Fibroblast of pulmonary artery (primary cell): ENCODE measurements at regions not wholly inside any gene's neighbourhood (a gene's known extent, or its start where the extent isn't known, plus 50 kb on each side); places are given as distances from the start of the nearest gene placed in this dataset.

ENCODE experiments used
- DNase-seq: peaks from one replicate; pipeline ENCODE4 v3.0.0-alpha.2; 2010; ENCODE audit warnings: low read depth
- H3K4me3 ChIP-seq: replicated peaks from 2 replicates; pipeline ENCODE4 v1.5.1; 2011; ENCODE audit warnings: low read depth, mild to moderate bottlenecking, control low read depth, low read length, moderate library complexity
- TF ChIP-seq, protein P1 (sequence below): IDR thresholded peaks from 2 replicates; pipeline ENCODE4 v1.5.1; 2011; ENCODE audit warnings: mild to moderate bottlenecking, control low read depth, low read length, inconsistent platforms; ENCODE audit errors: missing control alignments

DNA sequence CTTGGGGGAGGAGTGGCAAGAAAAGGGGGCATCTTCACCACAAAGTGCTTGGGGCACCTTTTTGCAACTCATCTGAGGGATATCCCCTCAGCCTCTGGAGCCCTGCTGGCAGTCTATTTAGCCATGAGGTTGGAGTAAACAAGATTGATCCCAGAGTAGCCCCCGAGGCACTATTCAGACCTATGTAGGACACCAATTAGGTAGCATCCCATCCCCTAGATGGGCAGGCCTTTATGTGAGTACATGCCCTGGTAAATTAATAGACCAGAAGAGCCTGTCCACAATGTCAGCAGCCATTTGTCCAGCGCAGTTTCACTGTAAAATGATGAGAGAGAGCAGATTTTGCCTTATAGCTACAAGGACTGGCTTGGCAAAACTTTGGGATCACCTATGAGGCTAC is 221.4 kb downstream of the DRD1 start:
- no peak for DNase-seq
- TF ChIP-seq, protein P1, sequence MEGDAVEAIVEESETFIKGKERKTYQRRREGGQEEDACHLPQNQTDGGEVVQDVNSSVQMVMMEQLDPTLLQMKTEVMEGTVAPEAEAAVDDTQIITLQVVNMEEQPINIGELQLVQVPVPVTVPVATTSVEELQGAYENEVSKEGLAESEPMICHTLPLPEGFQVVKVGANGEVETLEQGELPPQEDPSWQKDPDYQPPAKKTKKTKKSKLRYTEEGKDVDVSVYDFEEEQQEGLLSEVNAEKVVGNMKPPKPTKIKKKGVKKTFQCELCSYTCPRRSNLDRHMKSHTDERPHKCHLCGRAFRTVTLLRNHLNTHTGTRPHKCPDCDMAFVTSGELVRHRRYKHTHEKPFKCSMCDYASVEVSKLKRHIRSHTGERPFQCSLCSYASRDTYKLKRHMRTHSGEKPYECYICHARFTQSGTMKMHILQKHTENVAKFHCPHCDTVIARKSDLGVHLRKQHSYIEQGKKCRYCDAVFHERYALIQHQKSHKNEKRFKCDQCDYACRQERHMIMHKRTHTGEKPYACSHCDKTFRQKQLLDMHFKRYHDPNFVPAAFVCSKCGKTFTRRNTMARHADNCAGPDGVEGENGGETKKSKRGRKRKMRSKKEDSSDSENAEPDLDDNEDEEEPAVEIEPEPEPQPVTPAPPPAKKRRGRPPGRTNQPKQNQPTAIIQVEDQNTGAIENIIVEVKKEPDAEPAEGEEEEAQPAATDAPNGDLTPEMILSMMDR, result no peak
- H3K4me3 ChIP-seq, result no peak overlapping the region

DNA sequence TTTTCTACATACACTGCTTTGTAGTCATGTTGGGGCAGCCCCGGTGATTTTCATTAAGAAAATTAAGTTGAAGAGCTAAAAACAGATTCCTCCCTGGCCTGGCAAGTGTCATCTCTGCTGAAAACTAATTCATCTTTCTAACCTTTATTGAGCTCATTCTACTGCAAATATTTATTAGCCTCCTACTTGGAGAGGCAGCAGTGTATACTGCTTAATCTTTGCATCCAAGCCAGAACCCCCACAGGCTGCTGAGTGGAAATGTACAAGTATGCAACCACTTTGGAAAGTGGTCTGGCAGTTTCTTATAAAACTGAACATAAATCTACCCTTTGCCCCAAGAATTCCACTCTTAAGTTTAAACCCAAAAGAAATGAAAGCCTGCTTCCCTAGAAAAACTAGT is 223.4 kb downstream of the DRD1 start:
- DNase-seq, result no peak
- TF ChIP-seq, protein P1, result no peak
- no peak overlapping the region for H3K4me3 ChIP-seq

DNA sequence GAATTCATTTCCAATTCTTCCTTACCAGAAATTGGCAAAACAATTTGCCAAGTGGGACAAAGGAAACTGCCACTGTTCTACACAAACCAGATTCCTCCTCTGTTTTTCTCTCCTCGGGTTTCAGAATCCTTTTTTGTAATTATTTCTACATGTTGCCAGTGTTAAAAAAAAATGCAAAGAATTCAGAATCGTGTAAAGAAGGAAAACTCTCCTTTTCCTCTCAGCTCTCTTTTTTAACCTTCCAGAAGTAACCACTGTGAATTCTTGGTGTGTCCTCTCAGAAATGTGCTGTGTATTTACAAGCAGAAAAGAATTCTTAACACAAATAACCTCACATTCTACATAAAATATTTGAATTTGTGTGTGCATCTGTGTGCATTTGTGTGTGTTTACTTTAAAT is 224.6 kb downstream of the DRD1 start:
- TF ChIP-seq, protein P1, result no peak
- no peak for DNase-seq
- no peak overlapping the region for H3K4me3 ChIP-seq

DNA sequence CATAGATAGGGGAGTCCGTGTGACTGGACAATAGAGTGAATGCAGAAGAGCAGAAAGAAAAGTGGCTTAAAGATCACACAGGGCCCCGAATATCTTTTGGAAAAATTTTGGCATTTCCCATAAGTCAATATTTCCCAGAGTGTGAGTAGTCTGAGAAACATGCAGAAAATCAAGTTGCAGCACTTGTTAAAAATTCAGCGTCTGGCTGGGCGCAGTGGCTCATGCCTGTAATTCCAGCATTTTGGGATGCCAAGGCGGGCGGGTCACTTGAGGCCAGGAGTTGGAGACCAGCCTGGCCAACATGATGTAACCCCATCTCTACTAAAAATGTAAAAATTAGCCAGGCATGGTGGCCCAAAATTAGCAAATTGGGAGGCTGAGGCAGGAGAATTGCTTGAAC is 227.0 kb downstream of the DRD1 start:
- no peak overlapping the region for H3K4me3 ChIP-seq
- no peak for DNase-seq
- TF ChIP-seq, protein P1, result no peak

DNA sequence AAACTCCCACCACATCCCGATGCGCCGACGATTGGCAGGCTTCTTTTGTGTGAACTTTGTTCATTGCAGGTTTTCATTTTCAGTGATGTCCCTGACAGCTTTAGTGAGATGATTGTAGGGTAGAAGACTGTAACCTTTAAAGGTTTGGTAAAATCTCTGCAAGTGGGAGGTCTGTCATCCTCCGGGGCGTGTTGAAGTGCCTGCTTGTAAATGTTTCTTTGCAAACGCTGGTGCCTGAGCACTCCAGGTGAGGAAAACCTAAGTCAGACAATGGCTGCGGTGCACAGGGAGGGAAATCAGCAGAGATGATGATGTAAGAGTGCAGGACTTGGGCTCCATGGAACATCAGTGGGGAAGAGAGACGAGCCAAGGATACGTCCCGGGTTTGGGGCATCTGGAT is 228.1 kb downstream of the DRD1 start:
- TF ChIP-seq, protein P1, result no peak
- DNase-seq, result no peak
- H3K4me3 ChIP-seq, result no peak overlapping the region

DNA sequence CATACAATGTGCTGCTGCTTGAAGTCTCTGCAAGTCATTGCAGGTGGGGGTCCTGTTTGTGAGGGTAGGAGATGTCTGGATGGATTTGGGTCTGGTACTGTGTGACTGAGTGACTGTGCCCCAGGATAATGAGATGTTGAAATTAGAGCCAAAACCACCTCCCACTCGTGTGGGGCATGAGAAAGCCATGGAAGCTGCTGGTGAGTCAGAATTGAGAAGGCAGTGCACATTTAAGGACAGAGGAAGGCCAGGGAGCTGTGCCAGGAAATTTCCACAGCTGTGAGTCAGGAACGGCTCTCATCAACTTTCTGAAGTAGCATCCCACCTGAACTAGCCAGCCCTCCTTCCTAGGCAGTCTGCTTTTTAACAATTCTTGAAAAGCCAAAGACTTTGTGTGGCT is 229.8 kb downstream of the DRD1 start:
- TF ChIP-seq, protein P1, result no peak
- H3K4me3 ChIP-seq, result no peak overlapping the region
- DNase-seq, result peak; percentile 25

DNA sequence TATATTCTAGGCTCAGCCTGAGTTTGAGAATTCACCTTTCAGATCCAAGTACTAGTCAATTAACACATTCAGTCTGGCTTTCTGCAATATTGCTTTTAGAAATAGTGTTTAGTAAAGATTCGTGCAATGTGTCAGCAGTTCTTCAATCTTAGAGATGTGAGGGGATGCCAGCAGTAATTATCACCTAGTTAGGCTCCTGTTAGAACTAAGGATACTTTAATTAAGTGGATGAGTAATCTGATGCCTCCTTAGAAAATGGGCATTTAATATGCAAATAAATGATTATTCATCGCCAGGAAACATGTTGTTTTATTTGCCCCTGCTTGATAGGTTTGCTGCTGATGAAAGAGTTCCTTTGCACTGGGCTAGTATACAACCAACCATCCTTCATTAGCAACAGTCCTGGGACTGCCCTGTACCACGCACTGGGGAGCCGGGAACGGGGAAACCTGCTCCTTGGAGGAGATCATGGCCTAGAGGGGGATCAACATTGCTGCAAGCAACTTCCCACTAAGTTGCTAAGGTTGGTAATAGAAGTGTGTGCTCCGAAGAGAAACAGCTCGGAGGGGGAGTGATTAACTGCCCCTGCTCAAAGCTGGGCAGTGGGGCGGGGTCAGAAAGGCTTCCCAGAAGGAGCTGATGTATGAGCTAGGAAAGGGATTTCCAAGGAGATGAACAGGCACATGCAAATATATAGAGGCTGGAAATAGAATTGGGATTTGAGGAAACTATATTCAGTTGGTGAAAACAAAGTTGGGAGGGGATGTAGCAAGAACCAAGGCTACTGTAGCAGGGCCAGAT is 231.8 kb downstream of the DRD1 start:
- H3K4me3 ChIP-seq, result no peak overlapping the region
- no peak for DNase-seq
- TF ChIP-seq, protein P1, result no peak
